GM23338 (cell line): ENCODE measurements at regions not wholly inside any gene's neighbourhood (a gene's known extent, or its start where the extent isn't known, plus 50 kb on each side); places are given as distances from the start of the nearest gene placed in this dataset.
"Not testable (repeated sequence)": the region's sequence is repeated elsewhere in the genome, so short reads cannot be mapped to it uniquely, and the experiment has no call there.

Experiments used
- ATAC-seq: fragments of 200-7000 bp; cut with Tn5 transposase; 3 replicates; pipeline ENCODE4 v1.9.1; 2020
- DNase-seq: peaks from one replicate; pipeline ENCODE4 v3.0.0-alpha.2; 2015; ENCODE audit warnings: low spot score
- H2AFZ ChIP-seq: fragments of 200-600 bp; sonication (generic); 2 replicates; pipeline ENCODE4 v1.8.0; 2016; ENCODE audit warnings: antibody characterized with exemption, mild to moderate bottlenecking, moderate library complexity
- H3F3A ChIP-seq: fragments of 200-600 bp; sonication (generic); replicated peaks from 2 replicates; pipeline ENCODE4 v1.8.0; 2017; ENCODE audit warnings: antibody characterized with exemption, mixed run types, low read depth
- H3K27ac ChIP-seq: fragments of 200-600 bp; sonication (generic); 2 replicates; pipeline ENCODE4 v1.6.1; 2016; ENCODE audit warnings: low read depth
- H3K27me3 ChIP-seq: fragments of 200-600 bp; sonication (generic); 2 replicates; pipeline ENCODE4 v1.8.0; 2016; ENCODE audit warnings: mild to moderate bottlenecking, mixed run types, moderate library complexity; ENCODE audit not compliant: insufficient read depth
- H3K36me3 ChIP-seq: fragments of 200-600 bp; sonication (generic); 2 replicates; pipeline ENCODE4 v1.8.0; 2016; ENCODE audit warnings: mild to moderate bottlenecking; ENCODE audit not compliant: insufficient read depth
- H3K4me1 ChIP-seq: fragments of 200-600 bp; sonication (generic); 2 replicates; pipeline ENCODE4 v1.8.0; 2016; ENCODE audit warnings: mild to moderate bottlenecking, moderate library complexity; ENCODE audit not compliant: insufficient read depth
- H3K4me2 ChIP-seq: fragments of 200-600 bp; sonication (generic); 2 replicates; pipeline ENCODE4 v1.7.1; 2017; ENCODE audit warnings: mixed run types
- H3K4me3 ChIP-seq: fragments of 200-600 bp; sonication (generic); 2 replicates; pipeline ENCODE4 v1.6.1; 2016; ENCODE audit warnings: mixed run types
- H3K79me2 ChIP-seq: fragments of 200-600 bp; sonication (generic); replicated peaks from 2 replicates; pipeline ENCODE4 v1.8.0; 2017; ENCODE audit warnings: mild to moderate bottlenecking; ENCODE audit not compliant: insufficient read depth
- H3K9me2 ChIP-seq: fragments of 200-600 bp; sonication (generic); 2 replicates; pipeline ENCODE4 v1.8.0; 2017; ENCODE audit not compliant: insufficient read depth
- H4K20me1 ChIP-seq: fragments of 200-600 bp; sonication (generic); replicated peaks from 2 replicates; pipeline ENCODE4 v1.8.0; 2017; ENCODE audit warnings: mild to moderate bottlenecking; ENCODE audit not compliant: insufficient read depth
- H3K27ac Mint-ChIP-seq: 2 replicates; pipeline ENCODE4 v1.8.0; 2020; ENCODE audit warnings: inconsistent platforms, mild to moderate bottlenecking, moderate library complexity, mixed read lengths
- H3K27me3 Mint-ChIP-seq: 3 replicates; pipeline ENCODE4 v1.8.0; 2022; ENCODE audit warnings: low read depth, mild to moderate bottlenecking, moderate library complexity, mixed read lengths, inconsistent platforms; ENCODE audit not compliant: insufficient read depth, poor library complexity
- H3K36me3 Mint-ChIP-seq: 3 replicates; pipeline ENCODE4 v1.8.0; 2021; ENCODE audit warnings: low read depth, mild to moderate bottlenecking, inconsistent platforms, moderate library complexity, mixed read lengths
- H3K4me1 Mint-ChIP-seq: 3 replicates; pipeline ENCODE4 v1.8.0; 2020; ENCODE audit warnings: mild to moderate bottlenecking, inconsistent platforms, mixed read lengths
- H3K4me3 Mint-ChIP-seq: 3 replicates; pipeline ENCODE4 v1.8.0; 2021; ENCODE audit warnings: moderate library complexity, mild to moderate bottlenecking, inconsistent platforms, mixed read lengths
- H3K9me3 Mint-ChIP-seq: 3 replicates; pipeline ENCODE4 v1.8.0; 2020; ENCODE audit warnings: moderate library complexity, mild to moderate bottlenecking, inconsistent platforms, mixed read lengths

DNA sequence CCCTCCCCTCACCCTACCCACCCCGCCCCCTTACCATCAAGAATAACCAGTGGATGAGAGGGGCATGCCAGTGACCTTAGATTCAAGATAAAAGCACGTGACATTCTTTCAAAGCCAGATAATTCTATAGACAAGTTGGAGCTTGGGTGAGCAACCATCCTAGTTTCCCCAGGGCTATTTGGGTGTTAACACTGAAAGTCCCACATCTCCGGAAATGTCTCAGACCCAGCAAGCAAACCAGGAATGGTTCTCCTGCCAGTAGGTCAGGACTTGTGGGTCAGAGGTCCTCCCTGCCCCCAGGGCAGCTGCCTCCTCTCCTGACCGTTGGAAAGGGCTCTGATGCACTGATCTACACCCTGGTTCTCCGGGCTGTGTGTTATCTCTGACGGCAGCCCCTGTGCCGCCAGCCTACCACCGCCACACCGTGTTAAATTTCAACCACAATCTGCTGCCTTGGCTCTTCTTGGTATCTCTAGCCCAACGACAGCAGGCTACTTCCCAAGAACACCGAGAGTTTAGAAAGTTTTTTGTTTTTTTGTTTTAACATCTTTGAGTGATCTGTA lies 287.0 kb downstream of the BCL2L11 start:
- not testable (repeated sequence) for H4K20me1 ChIP-seq, DNase-seq, H3K27me3 Mint-ChIP-seq, H3K9me2 ChIP-seq, H3K4me1 ChIP-seq, H3K4me3 ChIP-seq, H3F3A ChIP-seq, ATAC-seq, H3K27ac Mint-ChIP-seq, H3K4me2 ChIP-seq, H3K27me3 ChIP-seq, H3K27ac ChIP-seq, H3K4me1 Mint-ChIP-seq, H3K36me3 ChIP-seq, H3K4me3 Mint-ChIP-seq, H3K36me3 Mint-ChIP-seq, H3K79me2 ChIP-seq, H2AFZ ChIP-seq, H3K9me3 Mint-ChIP-seq

DNA sequence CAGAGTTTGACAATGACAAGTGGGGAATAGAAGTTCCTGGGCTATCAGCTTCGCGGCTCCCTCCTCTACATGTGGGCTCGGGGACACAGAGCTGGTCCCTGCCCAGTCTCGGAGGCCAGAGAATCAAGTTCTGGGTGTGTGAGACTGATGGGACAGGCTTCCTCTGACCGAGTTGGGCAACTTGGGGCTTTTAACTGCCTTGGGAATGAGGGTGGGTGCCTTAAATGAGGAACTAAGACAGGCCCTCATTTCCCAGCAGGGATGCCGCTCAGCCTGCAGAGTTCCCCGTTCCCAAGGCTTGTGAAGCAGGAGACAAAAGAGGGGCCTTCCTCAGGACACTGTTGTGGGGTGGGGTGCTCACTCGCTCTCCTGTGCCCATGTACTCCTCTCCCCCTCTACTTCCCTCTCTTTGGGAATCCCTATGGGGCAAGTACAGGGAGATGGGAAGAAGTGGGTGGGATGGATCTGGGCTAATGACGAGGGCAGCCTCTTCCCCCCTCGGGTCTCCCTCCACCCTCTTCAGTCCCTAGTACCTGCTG lies 290.2 kb downstream of the BCL2L11 start:
- H3K4me1 Mint-ChIP-seq, H3K4me2 ChIP-seq, H3K27me3 ChIP-seq, DNase-seq, ATAC-seq, H3K4me1 ChIP-seq, H2AFZ ChIP-seq, H3K4me3 Mint-ChIP-seq, H3K79me2 ChIP-seq, H3K4me3 ChIP-seq, H3K27ac Mint-ChIP-seq, H3K9me2 ChIP-seq, H3F3A ChIP-seq, H3K9me3 Mint-ChIP-seq, H3K36me3 ChIP-seq, H3K36me3 Mint-ChIP-seq, H3K27me3 Mint-ChIP-seq, H4K20me1 ChIP-seq, H3K27ac ChIP-seq: not testable (repeated sequence)

DNA sequence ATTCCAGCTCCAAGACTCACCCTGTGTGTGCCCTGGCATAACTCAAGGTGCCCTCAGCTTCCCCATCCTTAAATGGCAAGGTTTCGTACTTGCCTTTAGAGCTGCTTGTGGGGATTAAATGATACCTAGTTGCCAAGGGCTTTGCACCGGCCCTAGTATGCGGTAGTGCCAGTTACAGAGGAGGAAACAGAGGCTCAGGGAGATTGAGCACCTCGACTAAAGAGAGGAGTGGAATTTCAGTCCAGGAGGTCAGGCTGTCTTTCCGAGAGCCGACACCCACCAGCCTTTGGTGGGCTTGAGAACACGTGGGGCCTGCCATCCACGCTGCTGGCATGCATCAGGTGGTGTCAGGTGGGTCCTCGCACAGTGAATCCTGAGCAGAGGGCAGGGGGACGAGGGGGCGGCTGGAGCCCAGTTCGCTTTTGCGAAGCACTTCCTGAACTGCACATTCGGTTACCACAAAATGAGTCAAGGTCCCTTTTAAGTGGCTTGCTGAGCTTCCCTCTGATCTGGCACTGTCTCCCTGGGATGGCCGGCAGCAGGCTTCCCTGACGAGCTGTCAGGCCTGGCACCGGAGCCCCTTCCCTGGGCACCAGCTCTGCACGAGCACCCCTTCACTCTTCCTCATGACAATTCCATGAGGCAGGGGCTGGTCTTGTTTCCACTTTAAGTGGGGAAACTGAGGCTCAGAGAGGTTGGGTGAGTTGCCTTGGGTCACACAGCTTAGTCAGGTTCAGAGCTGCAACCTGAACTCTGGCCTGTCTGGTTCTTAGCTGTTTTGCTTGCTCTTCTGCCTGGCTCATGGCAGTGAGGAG lies 291.4 kb downstream of the BCL2L11 start:
- not testable (repeated sequence) for H3K4me1 Mint-ChIP-seq, H3K9me3 Mint-ChIP-seq, H3K27me3 Mint-ChIP-seq, H3K4me1 ChIP-seq, H4K20me1 ChIP-seq, H2AFZ ChIP-seq, H3K9me2 ChIP-seq, H3K27me3 ChIP-seq, H3K4me3 Mint-ChIP-seq, H3K4me2 ChIP-seq, H3F3A ChIP-seq, H3K4me3 ChIP-seq, H3K27ac Mint-ChIP-seq, H3K27ac ChIP-seq, H3K36me3 Mint-ChIP-seq, DNase-seq, H3K36me3 ChIP-seq, ATAC-seq, H3K79me2 ChIP-seq

DNA sequence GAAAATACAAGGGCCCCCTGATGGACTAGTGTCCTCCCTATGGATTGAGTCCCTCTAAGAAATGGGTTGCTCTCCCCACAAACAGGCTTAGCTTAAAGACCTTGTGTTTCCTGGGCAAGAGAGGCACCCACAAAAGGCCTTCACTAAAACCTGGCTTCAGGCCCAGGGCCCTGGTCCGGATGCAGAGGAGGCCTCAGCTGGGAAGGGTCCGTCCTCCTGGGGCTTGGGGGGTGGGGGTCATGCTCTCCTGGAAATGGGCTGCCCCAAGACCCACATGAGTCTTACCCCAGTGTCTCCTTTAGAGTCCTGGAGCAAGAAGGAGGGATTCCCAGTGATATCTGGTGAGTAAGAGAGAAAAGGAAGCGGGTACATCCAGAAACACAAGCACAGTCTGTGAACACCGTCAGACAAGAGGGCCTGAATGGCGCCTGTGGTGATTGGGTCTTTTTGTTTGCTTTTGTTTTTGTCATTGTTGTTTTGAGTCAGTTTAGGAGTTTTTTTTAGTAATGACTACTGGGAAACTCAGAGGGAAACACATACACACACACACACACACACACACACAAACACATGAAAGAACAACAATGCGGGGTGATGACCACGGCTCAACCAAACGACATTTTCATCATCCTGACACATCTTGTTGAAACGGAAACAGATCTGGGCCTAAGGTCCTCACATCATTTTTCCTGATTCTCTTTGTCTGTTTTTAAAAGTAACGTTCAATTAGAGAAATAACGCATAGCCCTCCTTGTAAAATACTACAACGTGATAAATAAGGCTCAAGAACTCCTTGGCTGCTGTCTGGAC lies 292.3 kb downstream of the BCL2L11 start:
- H3K9me3 Mint-ChIP-seq, H3K79me2 ChIP-seq, H3K36me3 ChIP-seq, H3K27ac Mint-ChIP-seq, H3F3A ChIP-seq, H2AFZ ChIP-seq, DNase-seq, H3K4me3 Mint-ChIP-seq, H3K4me3 ChIP-seq, H3K9me2 ChIP-seq, H3K27me3 ChIP-seq, H3K4me1 Mint-ChIP-seq, ATAC-seq, H3K27ac ChIP-seq, H3K4me1 ChIP-seq, H3K4me2 ChIP-seq, H3K27me3 Mint-ChIP-seq, H3K36me3 Mint-ChIP-seq, H4K20me1 ChIP-seq: not testable (repeated sequence)

DNA sequence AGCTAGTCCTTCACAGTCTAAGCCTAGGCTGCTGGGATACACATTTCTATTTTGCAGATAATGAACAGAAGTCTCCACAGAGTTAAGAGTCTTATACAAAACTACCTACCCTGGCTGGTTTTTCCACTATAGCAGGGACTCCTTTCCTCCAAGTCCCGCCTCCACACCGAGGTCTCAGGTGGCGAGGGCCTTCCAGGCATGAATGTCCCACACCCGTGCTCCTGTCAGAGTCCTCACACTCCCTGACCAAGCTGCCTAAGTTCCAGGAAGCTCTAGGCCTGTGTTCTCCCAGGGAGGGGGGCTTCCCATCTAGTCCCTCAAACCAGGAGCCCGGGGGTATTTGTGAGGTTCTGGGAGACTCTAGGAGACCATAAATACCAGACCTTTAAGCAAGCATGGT lies 293.2 kb downstream of the BCL2L11 start:
- not testable (repeated sequence) for H3K4me1 ChIP-seq, H3K27me3 ChIP-seq, H3K27ac Mint-ChIP-seq, H3K79me2 ChIP-seq, H3K9me2 ChIP-seq, H3K27me3 Mint-ChIP-seq, H3K27ac ChIP-seq, H3K4me3 Mint-ChIP-seq, H3K4me3 ChIP-seq, H3K4me1 Mint-ChIP-seq, H3K9me3 Mint-ChIP-seq, H3K36me3 ChIP-seq, DNase-seq, H3K36me3 Mint-ChIP-seq, H2AFZ ChIP-seq, H3F3A ChIP-seq, H4K20me1 ChIP-seq, H3K4me2 ChIP-seq
- peak; percentile 49 for ATAC-seq

DNA sequence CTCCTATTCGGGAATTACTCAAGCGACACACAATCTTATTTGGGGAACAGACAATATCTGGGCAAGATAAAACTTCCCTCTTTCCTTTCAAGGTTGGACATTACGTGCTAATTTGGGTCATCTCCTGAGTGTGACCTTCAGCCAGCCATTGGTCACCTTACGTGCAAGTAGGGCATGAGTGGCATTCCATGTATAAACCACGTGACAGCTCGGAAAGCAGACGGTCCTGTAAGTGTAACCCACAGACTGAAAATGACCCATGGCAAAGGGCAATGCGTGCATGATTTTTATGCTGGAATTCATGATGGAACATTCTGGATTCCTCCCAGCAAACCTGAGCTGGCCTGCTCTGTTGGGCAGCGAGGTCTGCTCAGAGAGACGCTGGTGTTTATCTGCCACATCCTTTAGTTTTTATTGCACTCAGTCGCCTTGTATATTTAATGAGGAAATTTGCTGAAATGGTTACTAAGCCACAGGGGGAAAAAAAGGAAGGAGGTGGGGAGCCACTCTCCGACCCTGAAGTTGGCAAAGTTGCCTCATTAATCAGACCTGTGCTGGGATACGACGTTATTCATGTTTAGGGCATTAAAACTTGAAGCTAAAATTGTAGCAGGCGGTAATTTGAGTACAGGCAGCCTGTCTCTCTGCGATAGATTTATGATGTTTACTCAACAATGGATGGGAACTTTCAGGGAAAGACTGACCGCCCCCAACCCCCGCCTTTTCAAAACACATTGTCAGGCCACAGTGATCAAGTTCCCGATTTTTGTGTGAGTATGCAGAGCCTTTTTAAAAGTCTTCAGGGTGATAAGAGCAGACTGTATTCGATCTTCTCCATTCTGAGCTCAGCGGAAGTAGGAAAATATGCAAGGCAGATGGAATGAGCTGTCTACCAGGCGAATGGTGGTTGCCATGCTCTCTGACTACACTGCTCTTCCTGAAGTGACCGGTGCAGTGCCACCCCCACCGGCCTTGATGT lies 295.3 kb downstream of the BCL2L11 start:
- H3K4me3 Mint-ChIP-seq, H3K36me3 ChIP-seq, H3K79me2 ChIP-seq: not testable (repeated sequence)

More for the DNA sequence above, 295.3 kb downstream of the BCL2L11 start:
- peaks cover 12% of the 10 kb centered on the region; the same call in 2 of the 3 replicates for H3K4me1 Mint-ChIP-seq
- not testable (repeated sequence) for H3K4me3 ChIP-seq, H3K36me3 Mint-ChIP-seq, H3K9me2 ChIP-seq, H3F3A ChIP-seq, H3K27ac Mint-ChIP-seq, H3K27me3 ChIP-seq, H3K9me3 Mint-ChIP-seq, ATAC-seq, H3K4me2 ChIP-seq, H3K4me1 ChIP-seq, H4K20me1 ChIP-seq, H2AFZ ChIP-seq, H3K27me3 Mint-ChIP-seq, H3K27ac ChIP-seq, DNase-seq
